ENCODE measurements at regions not wholly inside any gene's neighbourhood (a gene's known extent, or its start where the extent isn't known, plus 50 kb on each side); places are given as distances from the start of the nearest gene placed in this dataset.

DNA sequence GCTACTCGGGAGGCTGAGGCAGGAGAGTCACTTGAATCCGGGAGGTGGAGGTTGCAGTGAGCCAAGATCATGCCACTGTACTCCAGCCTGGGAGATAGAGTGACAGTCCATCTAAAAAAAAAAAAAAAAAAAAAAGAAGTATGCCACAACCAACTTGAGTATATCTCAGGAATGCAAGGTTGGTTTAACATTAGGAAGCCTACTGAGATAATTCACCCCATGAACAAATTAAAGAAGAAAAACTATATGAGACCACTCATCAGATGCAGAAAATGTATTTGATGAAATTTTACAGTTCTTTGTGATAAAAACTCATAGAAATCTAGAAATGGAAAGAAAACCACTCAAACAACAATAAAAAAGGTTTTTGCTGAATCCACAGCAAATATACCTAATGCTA is 373.8 kb downstream of the LMO4 start:
- no peak overlapping the region for H3K4me3 ChIP-seq (ENCODE audit: low read depth, low read length, poor library complexity, severe bottlenecking)
- BruUV-seq (replicated peaks) = no TSS peak
- no peaks in the 10 kb centered on the region for H3K9me3 ChIP-seq (ENCODE audit: low read length)
- H3K9me2 ChIP-seq (ENCODE audit: insufficient read depth, low read length) = no peaks in the 10 kb centered on the region
- H2AFZ ChIP-seq (ENCODE audit: low read length) = no peak overlapping the region
- H3K36me3 ChIP-seq (ENCODE audit: insufficient read depth, low read length) = no peaks in the 10 kb centered on the region
- H3K27ac ChIP-seq (ENCODE audit: low read depth, low read length, poor library complexity, severe bottlenecking) = no peak overlapping the region
- no peaks in the 10 kb centered on the region for H3K79me2 ChIP-seq (ENCODE audit: insufficient read depth, low read depth, low read length)
- no peaks in the 10 kb centered on the region for H4K20me1 ChIP-seq (ENCODE audit: insufficient read depth, low read length)
- intact Hi-C loops (cut with micrococcal nuclease; ENCODE audit: unreplicated experiment) = no loop called here
- POLR2A ChIA-PET = no interaction called here
- no peaks in the 10 kb centered on the region for H3K4me1 ChIP-seq (ENCODE audit: insufficient read depth, low read length, poor library complexity, severe bottlenecking)
- no peak for DNase-seq (ENCODE audit: low spot score)
- TF ChIP-seq EZH2phosphoT487 (IDR thresholded peaks at IDR 0.05; ENCODE audit: borderline replicate concordance, low read depth, low read length) = no peak
- TF ChIP-seq, protein P1, sequence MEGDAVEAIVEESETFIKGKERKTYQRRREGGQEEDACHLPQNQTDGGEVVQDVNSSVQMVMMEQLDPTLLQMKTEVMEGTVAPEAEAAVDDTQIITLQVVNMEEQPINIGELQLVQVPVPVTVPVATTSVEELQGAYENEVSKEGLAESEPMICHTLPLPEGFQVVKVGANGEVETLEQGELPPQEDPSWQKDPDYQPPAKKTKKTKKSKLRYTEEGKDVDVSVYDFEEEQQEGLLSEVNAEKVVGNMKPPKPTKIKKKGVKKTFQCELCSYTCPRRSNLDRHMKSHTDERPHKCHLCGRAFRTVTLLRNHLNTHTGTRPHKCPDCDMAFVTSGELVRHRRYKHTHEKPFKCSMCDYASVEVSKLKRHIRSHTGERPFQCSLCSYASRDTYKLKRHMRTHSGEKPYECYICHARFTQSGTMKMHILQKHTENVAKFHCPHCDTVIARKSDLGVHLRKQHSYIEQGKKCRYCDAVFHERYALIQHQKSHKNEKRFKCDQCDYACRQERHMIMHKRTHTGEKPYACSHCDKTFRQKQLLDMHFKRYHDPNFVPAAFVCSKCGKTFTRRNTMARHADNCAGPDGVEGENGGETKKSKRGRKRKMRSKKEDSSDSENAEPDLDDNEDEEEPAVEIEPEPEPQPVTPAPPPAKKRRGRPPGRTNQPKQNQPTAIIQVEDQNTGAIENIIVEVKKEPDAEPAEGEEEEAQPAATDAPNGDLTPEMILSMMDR (conservative IDR thresholded peaks at IDR 0.05; ENCODE audit: low read length) = no peak
- no peak overlapping the region for H3K4me2 ChIP-seq (ENCODE audit: low read length)
- CTCF ChIA-PET (ENCODE audit: unreplicated experiment) = interaction anchor here (0.5 kb wide), 1 partner anchor 635 kb away, joined by 4 read pairs; no protein-coding TSS in a partner anchor

DNA sequence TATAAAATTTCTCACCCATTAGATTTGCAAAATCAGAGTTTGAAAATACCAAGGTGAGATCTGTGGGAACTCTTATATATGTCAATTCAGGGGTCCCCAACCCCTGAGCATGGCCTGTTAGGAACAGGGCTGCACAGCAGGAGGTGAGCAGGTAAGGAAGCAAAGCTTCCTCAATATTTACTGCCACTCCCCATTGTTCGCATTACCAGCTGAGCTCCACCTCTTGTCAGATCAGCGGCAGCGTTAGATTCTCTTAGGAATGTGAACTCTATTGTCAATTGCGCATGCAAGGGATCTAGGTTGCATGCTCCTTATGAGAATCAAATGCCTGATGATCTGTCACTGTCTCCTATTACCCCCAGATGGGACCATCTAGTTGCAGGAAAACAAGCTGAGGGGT is 376.6 kb downstream of the LMO4 start:
- CTCF ChIA-PET (ENCODE audit: unreplicated experiment) = no interaction called here

DNA sequence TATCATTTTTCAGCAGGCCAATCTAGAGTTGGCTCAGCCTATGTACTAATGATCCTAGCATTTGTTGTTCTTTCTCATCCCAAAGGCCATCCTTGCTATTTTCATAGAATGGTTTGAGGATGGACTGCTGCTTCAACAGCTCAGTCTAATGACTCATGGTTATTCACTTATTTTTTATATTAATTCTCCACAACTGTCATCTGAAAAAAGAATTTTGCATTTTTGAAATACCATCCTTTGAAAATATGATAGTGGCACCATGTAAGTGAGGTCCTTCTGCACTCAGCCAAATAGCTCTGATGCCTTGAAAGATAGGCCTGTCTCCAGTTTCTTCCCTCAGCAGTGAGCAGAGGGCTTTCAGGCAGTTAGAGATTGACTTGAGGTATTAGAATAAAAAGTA is 377.5 kb downstream of the LMO4 start:
- no peaks in the 10 kb centered on the region for H3K79me2 ChIP-seq (ENCODE audit: insufficient read depth, low read depth, low read length)
- intact Hi-C loops (cut with micrococcal nuclease; ENCODE audit: unreplicated experiment) = no loop called here
- H4K20me1 ChIP-seq (ENCODE audit: insufficient read depth, low read length) = no peaks in the 10 kb centered on the region
- BruUV-seq (replicated peaks) = no TSS peak
- CTCF ChIA-PET (ENCODE audit: unreplicated experiment) = no interaction called here
- POLR2A ChIA-PET = no interaction called here
- H2AFZ ChIP-seq (ENCODE audit: low read length) = no peak overlapping the region
- no peak overlapping the region for H3K27ac ChIP-seq (ENCODE audit: low read depth, low read length, poor library complexity, severe bottlenecking)
- H3K9me3 ChIP-seq (ENCODE audit: low read length) = no peaks in the 10 kb centered on the region
- H3K4me2 ChIP-seq (ENCODE audit: low read length) = no peak overlapping the region
- no peak for TF ChIP-seq EZH2phosphoT487 (IDR thresholded peaks at IDR 0.05; ENCODE audit: borderline replicate concordance, low read depth, low read length)
- TF ChIP-seq, protein P1 (conservative IDR thresholded peaks at IDR 0.05; ENCODE audit: low read length) = no peak
- H3K36me3 ChIP-seq (ENCODE audit: insufficient read depth, low read length) = no peaks in the 10 kb centered on the region
- no peaks in the 10 kb centered on the region for H3K9me2 ChIP-seq (ENCODE audit: insufficient read depth, low read length)
- no peak overlapping the region for H3K4me3 ChIP-seq (ENCODE audit: low read depth, low read length, poor library complexity, severe bottlenecking)
- H3K4me1 ChIP-seq (ENCODE audit: insufficient read depth, low read length, poor library complexity, severe bottlenecking) = no peaks in the 10 kb centered on the region
- DNase-seq (ENCODE audit: low spot score) = no peak

More for the DNA sequence above, 376.6 kb downstream of the LMO4 start:
- intact Hi-C loops (cut with micrococcal nuclease; ENCODE audit: unreplicated experiment) = no loop called here
- Histone ChIP-seq H3K79me2 (ENCODE audit: insufficient read depth, low read depth, low read length) (no peaks in the 10 kb centered on the region), H2AFZ (ENCODE audit: low read length) (no peak overlapping the region), H3K36me3 (ENCODE audit: insufficient read depth, low read length) (no peaks in the 10 kb centered on the region), H3K4me3 (ENCODE audit: low read depth, low read length, poor library complexity, severe bottlenecking) (no peak overlapping the region), H3K9me2 (ENCODE audit: insufficient read depth, low read length) (no peaks in the 10 kb centered on the region), H3K4me1 (ENCODE audit: insufficient read depth, low read length, poor library complexity, severe bottlenecking) (no peaks in the 10 kb centered on the region), H3K4me2 (ENCODE audit: low read length) (no peak overlapping the region), H4K20me1 (ENCODE audit: insufficient read depth, low read length) (no peaks in the 10 kb centered on the region), H3K9me3 (ENCODE audit: low read length) (no peaks in the 10 kb centered on the region), H3K27ac (ENCODE audit: low read depth, low read length, poor library complexity, severe bottlenecking) (no peak overlapping the region)
- DNase-seq (ENCODE audit: low spot score) = no peak
- no TSS peak for BruUV-seq (replicated peaks)
- POLR2A ChIA-PET = interaction anchor here (0.5 kb wide), 1 partner anchor 1383 kb away, joined by 3 read pairs; no protein-coding TSS in a partner anchor
- TF ChIP-seq, protein P1 (conservative IDR thresholded peaks at IDR 0.05; ENCODE audit: low read length) = no peak
- no peak for TF ChIP-seq EZH2phosphoT487 (IDR thresholded peaks at IDR 0.05; ENCODE audit: borderline replicate concordance, low read depth, low read length)

All from OCI-LY7 (cell line).